GM18951 (cell line): ENCODE measurements at regions not wholly inside any gene's neighbourhood (a gene's known extent, or its start where the extent isn't known, plus 50 kb on each side); places are given as distances from the start of the nearest gene placed in this dataset.

Experiments
- POLR2A ChIP-seq: IDR thresholded peaks from 4 replicates; pipeline ENCODE4 v1.6.1; 2011; ENCODE audit warnings: mild to moderate bottlenecking; ENCODE audit not compliant: insufficient read length, insufficient read depth; ENCODE audit errors: extremely low read depth
- in situ Hi-C: fragments of 300-500 bp; cut with MboI; formaldehyde crosslinking; loops from one replicate; pipeline ENCODE4 v1.12.0; 2022; ENCODE audit warnings: low sequenced_read_pairs, mixed read lengths, inconsistent platforms; ENCODE audit not compliant: unreplicated experiment

- in situ Hi-C loops = no loop called here
These were observed 346.3 kb upstream of the TNP1 start for GRCh38 chr2:217206016-217206725.

DNA sequence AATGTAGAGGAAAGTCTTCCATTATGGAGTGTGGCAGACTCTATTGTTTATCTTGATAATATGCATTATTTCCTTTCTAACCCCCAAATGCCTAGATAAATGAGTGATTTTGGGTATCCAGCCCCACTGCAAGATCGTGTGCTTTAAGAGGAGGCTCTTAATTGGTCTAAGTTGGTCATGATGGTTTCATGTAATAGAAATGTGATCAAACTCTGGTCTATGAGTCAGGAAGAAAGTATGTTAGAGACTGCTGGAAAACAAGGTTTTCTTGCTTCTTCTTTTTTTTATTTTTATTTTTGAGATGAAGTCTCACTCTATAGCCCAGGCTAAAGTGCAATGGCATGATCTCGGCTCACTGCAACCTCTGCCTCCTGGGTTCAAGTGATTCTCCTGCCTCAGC, 344.5 kb upstream of the TNP1 start:
- in situ Hi-C loops = no loop called here

More at GRCh38 chr2:217206016-217206725, 346.3 kb upstream of the TNP1 start:
- no peak for TF ChIP-seq POLR2A

GRCh38 chr2:217203086-217203485, 343.2 kb upstream of the TNP1 start:
- TF ChIP-seq POLR2A = no peak
- in situ Hi-C loops = no loop called here

More for the DNA sequence above, 344.5 kb upstream of the TNP1 start:
- no peak for TF ChIP-seq POLR2A

DNA sequence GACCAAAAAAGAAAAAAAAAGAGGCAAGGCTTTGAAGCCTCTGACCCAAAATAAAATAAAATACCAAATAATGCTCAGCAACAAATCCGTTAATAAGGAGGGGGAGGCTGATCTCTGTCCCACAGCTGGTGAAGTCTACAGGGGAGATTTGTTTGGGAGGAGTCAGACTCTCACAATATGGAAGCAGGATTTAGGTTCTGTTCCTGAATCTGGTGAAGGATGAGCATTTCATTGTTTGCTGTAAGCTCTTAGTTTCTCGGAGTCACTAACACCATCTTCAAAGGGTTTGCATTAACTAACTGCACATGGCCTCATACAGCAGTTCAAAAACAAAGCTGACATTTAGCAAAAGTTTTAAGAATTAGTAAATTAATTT, 339.4 kb upstream of the TNP1 start:
- in situ Hi-C loops = no loop called here
- TF ChIP-seq POLR2A = no peak

DNA sequence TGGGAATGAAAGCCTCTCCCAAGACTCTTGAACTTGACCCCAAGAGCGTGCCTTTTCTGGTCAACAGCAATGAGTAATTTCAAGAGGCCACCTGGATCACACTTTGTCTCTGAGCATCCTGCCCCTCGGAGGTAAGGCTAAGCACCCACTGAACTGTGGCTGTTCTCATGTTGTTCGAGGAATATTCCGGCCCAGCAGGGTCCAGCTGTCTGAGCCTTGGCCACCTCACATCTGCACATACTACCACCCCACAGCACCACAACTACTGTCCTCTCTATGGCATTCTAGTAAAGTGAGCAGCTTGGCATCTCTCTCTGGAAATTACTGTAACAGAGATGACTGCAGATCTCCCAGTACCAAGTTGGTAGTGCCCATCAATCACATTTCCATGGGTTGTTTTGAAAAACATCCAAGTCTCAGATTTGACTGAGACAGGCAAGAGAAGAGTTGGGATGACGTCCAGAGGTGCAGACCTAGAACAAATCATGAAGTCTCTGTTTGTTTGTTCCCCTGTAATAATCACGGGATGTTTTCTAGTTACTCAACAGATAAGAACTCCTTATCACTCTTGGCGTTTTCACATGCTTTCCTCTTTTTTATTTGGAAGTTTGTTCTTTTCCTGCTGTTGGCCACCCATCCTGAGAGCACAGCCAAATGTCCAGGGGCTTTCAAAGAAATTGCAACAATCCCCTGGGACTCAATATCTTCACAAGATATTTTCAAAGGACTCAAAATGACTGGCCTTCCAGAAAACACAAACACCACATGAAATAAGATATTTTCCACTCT, 336.0 kb upstream of the TNP1 start:
- in situ Hi-C loops = no loop called here
- no peak for TF ChIP-seq POLR2A

- in situ Hi-C loops = no loop called here
- no peak for TF ChIP-seq POLR2A
These were observed 335.2 kb upstream of the TNP1 start for GRCh38 chr2:217195016-217195415.

DNA sequence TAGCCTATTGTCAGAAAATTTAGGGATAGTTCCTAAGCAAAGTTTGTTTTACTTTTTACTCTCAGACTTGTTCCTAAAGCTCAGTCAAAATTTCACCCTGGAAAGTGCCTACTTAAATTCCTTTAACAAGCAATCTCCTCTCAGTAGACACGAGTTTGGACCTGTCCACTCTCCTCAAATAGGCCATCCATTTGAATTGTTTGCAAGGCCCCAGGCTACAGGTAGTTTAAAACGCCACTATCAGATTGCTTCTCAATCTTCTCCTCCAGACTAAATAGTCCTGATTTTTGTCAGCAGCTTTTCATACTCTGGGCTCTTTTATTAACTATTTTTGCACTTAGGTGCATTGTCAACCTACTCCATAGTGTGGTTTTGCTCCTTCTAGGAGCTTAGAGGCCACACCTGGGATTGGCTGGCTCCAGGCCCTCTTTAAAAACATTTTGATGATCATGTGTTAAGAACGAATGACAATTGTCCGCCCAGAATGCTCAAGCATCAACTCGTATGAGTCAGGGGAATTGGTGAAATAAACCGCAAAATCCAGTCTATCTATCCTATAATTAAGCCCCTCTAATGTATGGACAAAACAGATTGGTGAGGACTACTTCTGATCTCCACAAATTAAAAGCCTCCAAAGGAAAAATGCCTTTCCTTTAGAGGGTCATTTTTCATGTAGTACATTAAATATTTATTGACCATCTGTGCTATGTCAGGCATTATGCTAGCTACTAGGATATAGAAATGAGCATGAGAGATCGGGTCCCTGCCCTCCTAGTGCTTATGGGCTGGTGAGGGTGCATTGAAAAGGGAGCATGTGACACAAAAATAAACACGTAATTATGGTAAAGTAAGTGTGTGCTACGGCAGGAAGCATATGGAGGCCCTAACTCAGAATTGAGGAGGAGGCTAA, 333.8 kb upstream of the TNP1 start:
- TF ChIP-seq POLR2A = no peak
- in situ Hi-C loops = no loop called here

GRCh38 chr2:217192366-217192765, 332.5 kb upstream of the TNP1 start:
- in situ Hi-C loops = no loop called here
- TF ChIP-seq POLR2A = no peak

GRCh38 chr2:217189747-217190146, 329.9 kb upstream of the TNP1 start:
- TF ChIP-seq POLR2A = no peak
- in situ Hi-C loops = no loop called here

DNA sequence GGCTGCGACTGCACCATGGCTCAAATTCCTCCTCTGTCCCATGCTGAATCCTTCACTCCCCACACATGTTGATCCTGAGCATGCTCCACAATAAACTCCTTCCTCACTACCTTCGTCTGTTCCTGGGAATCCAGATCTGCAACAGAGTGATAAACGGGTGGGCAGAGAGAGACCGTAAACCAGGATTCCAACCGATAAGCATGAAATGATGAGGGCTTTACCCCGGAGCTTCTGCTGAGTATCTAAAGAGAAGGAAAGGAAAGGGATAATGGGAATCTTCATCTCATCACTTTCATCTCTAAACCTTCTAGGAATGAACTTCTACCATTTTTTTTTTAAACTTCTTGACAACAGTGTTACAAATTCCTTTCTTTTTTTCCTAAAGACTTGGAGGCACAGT, 329.3 kb upstream of the TNP1 start:
- in situ Hi-C loops = no loop called here
- TF ChIP-seq POLR2A = no peak

- in situ Hi-C loops = no loop called here
- TF ChIP-seq POLR2A = no peak
These were observed 326.9 kb upstream of the TNP1 start for GRCh38 chr2:217186668-217187159.

DNA sequence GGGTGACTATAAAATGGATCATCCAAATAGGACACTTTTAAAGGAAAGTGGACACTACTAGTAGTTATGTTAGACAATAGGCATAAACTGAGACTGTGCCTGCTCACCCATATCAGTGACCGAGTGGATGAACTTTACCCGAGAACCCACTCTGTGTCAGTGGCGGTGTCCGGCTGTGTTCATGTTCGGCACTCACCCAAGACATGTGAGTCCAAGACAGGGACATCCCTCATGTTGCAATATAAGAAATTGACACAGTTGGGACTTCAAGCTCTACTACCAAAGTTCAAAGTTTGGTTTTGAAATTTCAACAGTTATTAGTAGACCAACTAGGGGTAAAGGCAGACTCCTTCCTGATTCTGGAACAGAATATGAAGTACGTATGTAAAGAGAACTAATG, 326.3 kb upstream of the TNP1 start:
- TF ChIP-seq POLR2A = no peak
- in situ Hi-C loops = no loop called here

GRCh38 chr2:217185265-217185995, 325.6 kb upstream of the TNP1 start:
- no peak for TF ChIP-seq POLR2A
- in situ Hi-C loops = no loop called here

DNA sequence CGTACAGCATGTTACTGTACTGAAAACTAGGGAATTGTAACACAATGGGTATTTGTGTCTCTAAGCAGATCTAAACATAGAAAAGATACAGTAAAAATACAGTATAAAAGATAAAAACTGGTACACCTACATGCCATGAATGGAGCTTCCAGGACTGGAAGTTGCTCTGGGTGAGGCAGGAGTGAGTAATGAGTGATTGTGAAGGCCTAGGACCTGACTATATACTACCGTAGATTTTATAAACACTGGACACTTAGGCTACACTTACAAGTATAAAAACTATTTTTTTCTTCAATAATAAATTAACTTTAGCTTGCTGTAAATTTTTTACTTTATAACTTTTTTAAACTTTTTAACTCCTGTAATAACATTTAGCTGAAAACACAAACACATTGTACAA, 324.4 kb upstream of the TNP1 start:
- in situ Hi-C loops = no loop called here
- no peak for TF ChIP-seq POLR2A
